Kasumi-1 (cell line): ENCODE measurements at regions not wholly inside any gene's neighbourhood (a gene's known extent, or its start where the extent isn't known, plus 50 kb on each side); places are given as distances from the start of the nearest gene placed in this dataset.

Experiments
- DNase-seq, 2 experiments: peaks; one replicate each; lab custom pipeline; 2025; lab: John Stamatoyannopoulos, UW

DNA sequence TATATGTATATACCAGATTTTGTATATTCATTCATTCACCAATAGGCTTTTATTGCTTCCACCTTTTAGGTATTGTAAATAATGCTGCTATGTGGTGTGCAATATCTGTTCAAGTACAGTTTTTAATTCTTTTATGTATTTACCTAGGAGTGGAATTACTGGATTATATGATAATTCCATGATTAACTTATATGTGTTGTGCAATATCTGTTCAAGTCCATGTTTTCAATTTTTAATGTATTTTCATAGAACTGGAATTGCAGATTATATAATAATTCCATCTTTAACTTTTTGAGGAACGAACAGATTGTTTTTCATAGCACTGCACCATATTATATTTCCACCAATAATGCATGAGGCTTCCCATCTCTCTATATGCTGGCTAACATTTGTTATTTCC is 50.6 kb upstream of the L3MBTL4 start:
- no peak for DNase-seq

GRCh38 chr18:6476190-6476589 is 61.5 kb upstream of the L3MBTL4 start:
- DNase-seq, result no peak

DNA sequence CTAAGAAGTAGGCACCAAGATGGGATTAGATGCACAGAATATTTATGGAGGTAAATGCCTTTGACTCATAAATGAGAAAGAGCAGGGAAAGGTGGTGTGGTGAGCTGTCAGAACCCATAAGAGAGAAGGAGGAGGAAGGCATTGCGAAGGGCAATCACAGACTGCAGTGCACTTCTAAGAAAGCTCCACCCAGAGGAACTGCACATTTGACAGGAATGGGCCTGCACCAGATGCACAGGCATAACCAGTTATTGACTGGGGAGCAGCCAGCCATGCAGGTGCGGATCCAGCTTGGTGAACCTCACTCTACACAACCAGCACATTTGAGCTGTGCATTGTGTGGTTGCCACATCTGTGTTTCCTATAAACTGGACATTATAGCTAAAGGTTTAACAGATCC is 62.2 kb upstream of the L3MBTL4 start:
- DNase-seq, result no peak

DNA sequence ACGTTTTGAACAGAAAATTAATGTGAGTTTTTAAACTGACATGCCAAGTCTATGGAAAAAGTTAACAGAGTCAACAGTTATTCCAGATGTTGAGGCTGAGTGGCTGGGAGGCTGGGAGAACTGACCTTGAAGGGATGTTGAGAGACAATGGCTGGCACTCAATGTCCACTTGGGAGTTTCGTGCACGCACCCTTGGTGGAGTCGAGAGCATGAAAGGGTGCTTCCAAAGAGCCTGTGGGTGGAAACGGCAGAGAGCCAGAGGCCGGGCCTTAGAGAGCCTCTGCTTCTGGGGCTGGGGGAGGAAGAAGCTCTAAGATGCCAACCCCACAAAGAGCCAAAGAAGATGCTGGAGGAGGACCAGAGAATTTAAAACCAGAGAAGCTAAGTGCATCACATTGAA is 63.4 kb upstream of the L3MBTL4 start:
- no peak for DNase-seq

DNA sequence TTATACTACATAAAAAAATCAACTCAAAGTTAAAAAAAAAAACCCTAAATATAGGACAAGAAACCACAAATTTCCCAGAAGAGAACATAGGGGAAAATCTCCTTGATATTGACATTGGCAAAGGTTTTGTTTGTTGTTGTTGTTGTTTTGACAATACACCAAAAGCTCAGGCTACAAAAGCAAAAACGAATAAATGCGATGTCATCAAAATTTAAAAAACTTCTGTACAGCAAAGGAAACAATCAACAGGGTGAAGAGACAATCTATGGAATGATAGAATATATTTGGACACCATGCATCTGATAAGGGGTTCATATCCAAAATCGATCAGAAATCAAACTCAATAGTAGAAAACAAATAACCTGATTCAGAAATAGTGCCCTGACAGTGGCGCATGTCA is 65.0 kb upstream of the L3MBTL4 start:
- DNase-seq, result no peak

GRCh38 chr18:6482198-6482977 is 67.7 kb upstream of the L3MBTL4 start:
- DNase-seq, result no peak

DNA sequence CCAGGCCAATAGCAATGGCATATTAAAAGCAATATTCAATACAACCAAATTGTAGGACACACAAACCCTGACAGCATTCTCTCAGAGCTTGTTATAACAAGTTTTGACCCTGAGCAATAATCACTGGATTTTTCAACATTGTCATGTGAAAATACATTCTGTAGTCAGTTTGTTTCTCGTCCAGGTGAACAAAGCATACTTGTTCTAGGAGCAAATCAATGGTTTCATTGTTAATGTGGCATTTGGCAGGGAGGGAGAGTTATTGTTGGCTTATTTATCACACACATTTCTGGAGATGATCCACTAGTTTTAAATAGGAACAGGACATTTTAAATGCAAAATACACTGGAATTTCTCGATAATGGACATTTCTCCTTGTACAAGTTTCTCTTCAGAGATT is 69.9 kb upstream of the L3MBTL4 start:
- no peak for DNase-seq

GRCh38 chr18:6486313-6486712 is 71.6 kb upstream of the L3MBTL4 start:
- DNase-seq, result no peak

DNA sequence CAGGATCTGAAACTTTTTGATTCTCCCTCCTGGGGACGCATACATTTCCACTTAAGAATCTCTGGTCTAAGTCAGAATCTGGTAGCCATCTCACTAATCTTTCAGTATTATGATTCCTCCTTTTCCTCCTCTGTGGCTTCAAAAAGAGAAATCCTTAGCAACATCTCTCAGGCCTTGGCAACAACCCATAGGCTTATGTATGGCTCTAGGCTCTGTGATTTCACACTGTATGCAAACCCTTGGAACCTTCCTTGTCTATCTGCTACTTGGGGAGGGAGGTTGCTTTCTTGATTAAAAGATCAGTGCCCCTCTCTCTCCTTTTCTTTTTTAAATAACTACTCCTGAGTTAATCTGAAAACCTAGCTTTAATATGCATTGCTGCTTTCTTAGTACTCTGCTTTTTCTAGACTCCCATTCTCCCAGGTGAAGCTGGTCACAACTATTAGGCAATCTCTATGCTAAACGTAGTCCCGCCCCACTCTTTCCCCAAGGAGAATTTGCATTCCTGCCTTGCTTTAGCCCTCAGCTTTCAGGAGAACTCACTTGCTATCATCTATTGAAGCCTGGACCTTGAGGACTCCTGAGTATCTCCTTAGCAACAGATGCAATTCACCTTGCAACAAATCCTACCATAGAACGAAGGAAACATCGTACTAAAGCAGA is 72.2 kb upstream of the L3MBTL4 start:
- DNase-seq, result no peak

DNA sequence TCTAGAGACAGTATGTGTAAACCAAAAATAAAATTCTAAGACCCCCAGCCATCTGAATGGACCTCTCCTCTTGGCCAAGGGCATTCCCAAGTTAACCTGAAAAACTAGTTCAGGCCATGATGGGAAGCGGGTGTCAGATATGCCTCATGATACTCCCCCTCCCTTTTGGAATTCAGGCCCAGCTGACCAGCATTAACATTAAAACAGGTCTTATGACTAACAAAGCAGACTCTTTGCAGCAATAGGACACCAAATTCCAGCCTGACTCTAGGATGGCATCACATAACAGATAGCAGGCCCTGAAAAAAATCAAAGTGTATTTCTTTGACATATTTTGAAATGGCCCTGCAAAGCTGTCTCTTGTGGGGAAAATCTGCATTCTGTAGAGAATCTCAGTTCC is 73.3 kb upstream of the L3MBTL4 start:
- DNase-seq, result no peak

DNA sequence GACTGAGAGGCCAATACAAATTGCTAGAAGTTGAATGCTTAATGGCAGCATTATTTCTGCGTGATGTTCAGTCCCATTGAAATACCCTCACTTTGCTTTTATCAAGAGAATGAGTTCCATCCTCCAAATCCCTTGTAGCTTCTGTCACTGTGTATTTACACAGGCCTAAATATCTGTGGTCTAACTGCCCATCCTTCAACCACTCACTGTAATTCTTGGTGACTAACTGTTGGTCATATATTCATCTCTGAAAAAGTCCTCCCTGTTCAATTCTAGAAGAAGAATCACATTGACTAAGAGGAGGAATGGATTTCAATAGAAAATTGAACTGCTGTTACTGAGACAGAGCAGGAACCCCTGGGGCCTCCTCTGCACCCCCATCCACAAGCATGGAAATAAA is 74.2 kb upstream of the L3MBTL4 start:
- DNase-seq, result no peak

DNA sequence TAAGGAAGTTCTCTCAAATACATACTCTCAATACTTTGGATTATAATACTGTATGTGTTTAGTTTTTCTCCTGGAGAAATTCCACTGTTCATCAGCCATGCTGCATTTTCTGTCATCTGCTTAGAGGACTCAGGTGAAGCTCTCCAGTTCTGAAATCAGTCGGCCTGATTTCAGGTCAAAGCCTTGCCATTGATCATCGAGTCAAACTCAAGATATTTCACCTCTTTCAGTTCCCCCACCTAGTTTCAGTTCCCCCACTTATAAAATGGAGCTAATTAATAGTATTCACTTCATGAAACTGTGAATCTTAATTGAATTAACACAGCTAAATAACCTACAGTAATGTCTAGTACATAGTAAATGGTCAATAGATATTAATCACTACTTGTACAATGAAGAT is 75.3 kb upstream of the L3MBTL4 start:
- DNase-seq, result no peak

DNA sequence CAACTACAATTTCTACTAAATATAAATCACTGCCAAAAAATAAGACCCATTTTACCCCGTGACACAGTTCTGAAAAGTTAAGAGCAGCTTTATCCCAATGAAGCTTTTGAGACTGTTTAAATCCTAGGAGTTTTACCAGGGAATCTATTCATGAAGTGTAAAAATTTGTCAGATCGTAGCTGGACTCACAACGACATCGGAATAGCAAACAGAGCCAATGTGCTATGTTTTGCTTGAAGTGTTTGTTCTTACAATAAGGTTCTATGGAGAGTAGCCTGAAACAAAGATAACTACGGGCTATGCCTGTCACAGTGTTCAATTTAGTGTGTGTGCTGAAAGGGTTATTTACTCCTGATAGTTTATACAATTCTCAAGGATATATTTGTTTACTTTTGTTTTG is 78.5 kb upstream of the L3MBTL4 start:
- DNase-seq, result no peak

DNA sequence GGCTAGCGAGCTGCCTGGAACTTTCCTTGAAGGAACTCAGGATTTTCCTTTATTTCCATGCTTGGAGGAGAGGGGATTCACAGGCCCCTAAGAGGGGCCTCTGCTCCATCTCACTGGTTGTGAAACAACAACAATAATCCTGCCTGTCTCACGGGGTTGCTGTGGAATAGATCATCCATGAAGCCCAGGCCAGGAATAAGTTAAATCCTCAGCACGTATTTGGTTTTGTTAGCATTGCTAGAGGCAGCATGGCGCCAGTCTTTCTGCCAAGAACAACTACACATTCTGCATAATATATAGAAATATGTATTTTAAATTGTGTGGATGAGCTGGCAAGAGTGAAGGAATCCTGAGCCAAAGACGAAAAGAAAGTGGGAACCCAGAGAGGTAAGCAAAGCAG is 80.8 kb upstream of the L3MBTL4 start:
- no peak for DNase-seq

DNA sequence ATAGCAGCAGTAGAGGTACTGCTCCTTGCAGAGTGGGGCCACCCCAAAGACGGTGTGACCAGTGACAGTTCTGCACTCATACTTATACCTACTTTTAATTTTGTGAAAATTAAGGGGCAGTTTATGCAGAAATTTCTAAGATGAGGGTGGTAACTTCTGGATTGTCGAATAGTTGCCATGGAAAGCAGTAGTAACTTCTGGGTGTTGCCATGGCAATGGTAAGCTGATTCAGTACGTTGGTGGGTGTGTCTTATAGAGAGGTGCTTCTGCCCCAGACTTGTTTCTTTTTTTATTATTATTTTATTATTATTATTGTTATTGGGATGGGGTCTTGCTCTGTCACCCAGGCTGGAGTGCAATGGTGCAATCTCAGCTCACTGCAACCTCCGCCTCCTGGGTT is 82.8 kb upstream of the L3MBTL4 start:
- DNase-seq, result no peak

DNA sequence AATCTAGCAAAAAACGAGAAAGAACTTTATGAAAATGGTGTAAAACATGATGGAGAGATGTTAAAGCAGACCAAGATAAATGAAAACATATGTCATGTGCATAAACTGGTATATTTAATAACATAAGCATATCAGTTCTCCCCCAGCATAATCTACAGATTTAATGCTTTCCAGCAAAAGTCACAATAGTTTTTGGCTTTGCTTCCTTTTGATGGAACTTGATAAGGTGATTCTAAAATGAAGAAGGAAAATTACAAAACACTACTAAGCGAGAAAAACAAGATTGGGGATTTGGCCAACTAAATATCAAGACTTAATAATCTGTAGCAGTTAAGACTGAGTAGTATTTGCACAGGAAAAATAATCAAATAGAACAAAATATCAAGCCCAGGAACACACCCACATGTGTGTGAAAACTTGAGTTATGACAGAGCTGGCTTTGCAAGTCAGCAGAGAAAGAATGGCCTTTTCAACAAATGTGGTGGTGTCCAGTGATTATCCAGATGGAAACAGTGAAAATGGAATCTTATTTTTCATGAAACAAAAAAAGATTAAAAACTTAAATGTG is 83.7 kb upstream of the L3MBTL4 start:
- DNase-seq, result no peak

- DNase-seq, result no peak
Observed at GRCh38 chr18:6504605-6505497, 90.1 kb upstream of the L3MBTL4 start.

DNA sequence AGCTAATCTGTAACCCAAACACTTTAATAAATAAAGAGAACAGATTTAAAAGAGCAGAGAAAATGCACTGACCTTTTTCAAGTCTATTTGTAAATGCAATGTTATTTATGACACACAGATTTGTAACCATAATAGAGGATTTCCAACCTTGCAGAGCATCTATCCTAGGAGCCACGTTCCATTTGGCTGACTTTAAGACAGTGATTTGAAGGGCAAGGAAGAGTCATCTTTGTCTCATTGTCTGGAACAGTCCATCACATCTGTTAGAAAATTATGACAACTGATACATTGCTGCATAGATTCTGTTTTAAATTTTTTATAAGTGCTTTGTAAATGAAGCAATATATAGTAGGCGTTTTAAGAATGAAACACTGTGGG is 90.8 kb upstream of the L3MBTL4 start:
- no peak for DNase-seq

- no peak for DNase-seq
Observed at GRCh38 chr18:6509417-6509816, 94.7 kb upstream of the L3MBTL4 start.

DNA sequence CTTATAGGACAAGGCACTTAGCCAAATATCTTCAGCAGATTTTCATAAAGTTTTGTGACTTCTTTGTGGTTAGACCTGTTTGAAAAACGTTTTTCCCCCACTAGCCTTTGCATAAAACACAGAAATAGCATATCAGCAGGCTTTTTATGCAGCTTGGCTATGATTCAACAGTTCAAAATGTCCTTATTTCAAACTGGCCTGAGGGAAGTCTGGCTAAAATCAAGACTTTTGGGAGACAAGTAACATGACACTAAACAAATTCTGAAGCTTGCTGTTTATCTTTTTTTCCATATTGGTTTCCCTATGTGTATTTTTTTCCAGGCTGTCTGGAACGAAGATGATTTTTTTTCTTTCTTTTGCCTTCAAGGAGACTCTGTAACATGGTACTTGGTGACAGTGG is 95.1 kb upstream of the L3MBTL4 start:
- DNase-seq, result no peak

DNA sequence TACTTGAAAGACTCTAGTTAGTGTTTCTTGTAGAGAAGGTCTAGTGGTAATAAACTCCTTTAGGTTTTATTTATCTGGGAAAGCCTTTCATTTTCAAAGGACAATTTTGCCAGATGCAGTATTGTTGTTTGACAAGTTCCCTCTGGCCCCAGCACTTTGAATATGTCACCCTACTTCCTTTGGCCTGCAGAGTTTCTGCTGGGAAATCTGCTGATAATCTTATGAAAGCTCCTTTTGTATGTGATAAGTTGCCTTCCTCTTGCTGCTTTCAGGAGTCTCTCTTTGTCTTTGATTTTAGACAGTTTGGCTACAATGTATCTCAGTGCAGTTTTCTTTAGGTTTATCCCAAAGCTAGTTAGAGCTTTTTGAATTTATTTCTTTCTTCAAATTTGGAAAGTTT is 106.2 kb upstream of the L3MBTL4 start:
- no peak for DNase-seq

- peak; percentile 14 to 20 for DNase-seq
Observed at GRCh38 chr18:6521803-6522418, 107.2 kb upstream of the L3MBTL4 start.
